ENCODE measurements at regions not wholly inside any gene's neighbourhood (a gene's known extent, or its start where the extent isn't known, plus 50 kb on each side); places are given as distances from the start of the nearest gene placed in this dataset.

- no peak for DNase-seq
Observed at GRCh38 chr10:105855791-105856190, 1214.7 kb downstream of the SORCS3 start.

DNA sequence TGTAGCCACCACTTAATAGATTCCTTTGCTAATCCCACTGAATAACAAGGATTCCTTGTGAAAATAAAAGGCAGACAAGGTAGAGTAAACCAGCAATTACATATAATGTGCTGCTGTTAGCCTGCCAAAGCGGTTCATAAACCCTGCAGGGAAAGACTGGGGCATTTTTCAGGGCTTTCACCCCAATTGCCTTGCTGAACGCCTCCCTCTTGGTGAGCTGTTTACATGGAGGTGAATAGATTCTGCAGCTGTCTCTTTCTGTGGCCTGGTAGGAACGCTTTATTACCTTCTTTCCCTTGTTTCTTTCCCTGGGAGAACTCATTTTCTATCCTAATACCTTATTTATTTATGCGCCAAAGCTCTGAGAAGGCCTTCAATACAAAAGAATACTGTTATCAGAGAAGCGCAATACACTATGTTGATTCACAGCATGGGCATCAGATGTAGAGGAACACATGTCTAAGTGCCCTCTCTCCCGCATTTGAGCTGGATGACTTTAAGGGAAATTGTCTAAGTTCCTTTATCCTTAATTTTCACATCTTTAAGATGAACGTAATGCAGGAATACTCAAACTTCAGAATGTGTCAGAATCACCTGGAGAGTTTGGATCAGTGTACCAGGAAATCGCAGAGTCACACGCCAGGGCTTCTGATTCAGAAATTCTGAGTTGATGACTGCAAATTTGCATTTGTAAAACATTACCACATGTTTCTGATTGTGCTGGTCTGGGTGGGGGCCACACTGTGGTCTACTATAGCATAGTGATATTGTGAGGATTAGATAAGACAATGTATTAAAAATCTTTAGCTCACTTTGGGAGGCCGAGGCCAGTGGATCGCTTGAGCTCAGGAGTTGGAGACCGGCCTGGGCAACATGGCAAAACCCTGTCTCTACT lies 1203.8 kb downstream of the SORCS3 start:
- no peak for DNase-seq

DNA sequence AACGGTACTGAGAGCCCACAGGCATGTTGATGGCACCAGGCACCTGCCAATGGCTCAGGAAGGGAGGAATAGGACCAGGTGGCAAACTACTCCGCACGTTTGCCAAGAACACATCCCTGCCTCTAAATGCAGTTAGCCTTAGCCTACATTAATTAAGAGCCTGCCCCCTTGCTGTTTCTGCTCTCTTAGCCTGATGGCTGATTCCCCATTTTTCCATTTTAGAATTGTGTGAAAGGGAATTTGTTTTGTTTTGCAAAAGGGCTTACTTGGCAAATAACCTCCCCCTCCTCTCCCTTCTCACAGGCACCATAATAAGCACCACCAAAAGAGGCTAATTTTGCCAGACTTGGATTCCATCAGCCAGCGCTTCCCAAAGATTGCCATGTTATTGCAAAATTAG lies 1203.2 kb downstream of the SORCS3 start:
- no peak for DNase-seq

DNA sequence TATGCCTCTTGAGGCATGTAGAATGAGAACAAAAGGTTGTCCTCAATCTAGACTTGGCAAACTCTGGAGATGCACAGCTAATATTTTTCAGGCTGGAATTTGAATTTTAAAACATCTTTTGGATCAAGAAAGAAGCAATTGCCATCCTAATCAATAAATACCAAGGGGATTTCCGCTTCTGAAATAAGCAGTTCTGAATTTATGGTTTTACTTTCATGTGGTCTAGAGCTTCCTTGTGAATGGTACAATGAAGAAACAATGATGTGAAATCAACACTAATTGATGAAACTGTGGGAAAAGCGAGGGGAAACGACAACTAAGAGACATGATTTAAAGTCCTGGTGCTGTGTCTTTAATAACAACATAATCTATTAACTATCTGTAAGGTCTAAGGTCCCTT lies 1202.7 kb downstream of the SORCS3 start:
- no peak for DNase-seq

GRCh38 chr10:105840288-105840770 lies 1199.2 kb downstream of the SORCS3 start:
- no peak for DNase-seq

DNA sequence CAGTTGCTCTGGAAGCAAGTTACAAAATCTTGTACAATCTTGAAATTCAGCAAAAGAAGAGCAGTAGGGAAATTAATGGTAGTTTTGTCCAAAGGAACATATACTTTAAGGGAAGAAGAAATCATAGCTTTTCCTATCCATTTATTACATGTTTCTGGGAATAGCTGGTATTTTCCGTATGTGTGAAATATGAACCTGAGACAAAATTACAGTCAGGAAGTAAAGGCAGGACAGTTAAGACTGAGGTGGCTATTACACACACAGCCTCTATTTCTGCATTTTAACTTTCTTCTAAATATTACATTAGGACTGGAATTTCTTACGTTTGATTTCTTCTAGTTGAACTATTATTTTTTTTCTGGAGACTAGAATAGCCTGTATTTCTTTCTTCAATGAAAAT lies 1197.3 kb downstream of the SORCS3 start:
- DNase-seq = no peak

- no peak for DNase-seq
Observed at GRCh38 chr10:105837951-105838350, 1196.9 kb downstream of the SORCS3 start.

DNA sequence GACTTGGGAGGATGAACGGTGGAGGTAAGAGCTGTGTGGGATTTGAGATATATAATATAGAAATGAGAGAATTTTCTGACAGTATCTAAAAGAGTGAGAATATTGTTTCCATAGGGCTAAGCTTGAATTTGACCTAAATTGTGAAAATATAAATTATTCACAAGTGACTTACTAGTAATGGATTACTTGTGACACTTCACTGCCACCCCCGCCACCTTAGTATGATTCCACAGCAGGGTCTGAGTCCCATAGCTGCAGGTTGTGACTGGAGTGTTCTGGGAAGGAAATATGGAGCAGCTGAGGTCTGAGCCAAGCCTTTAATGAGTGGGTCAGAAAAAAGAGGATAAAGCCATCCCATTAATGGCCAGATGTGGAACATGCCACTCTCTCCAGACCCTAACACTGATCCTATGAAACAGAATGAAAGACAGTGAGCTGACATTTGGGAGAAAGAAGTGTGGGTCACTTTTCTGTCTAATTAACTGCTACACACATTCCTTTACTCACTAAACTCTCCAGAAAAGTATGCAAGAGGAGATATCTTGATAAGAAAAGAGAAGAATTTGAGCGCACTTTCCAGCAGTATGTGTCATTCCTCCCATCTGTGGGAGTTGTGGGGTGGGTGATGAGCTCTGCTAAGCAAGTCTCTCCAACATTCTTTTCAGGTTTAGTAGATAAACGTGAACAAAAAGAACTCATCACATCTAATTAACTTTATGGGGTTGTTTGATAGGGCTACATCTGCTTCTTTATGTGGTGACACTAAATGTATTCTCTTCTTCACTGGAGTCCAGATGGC lies 1193.4 kb downstream of the SORCS3 start:
- no peak for DNase-seq

- DNase-seq = no peak
Observed at GRCh38 chr10:105827133-105827532, 1186.0 kb downstream of the SORCS3 start.

- DNase-seq = no peak
Observed at GRCh38 chr10:105807935-105808587, 1167.0 kb downstream of the SORCS3 start.

- no peak for DNase-seq
Observed at GRCh38 chr10:105803206-105803605, 1162.1 kb downstream of the SORCS3 start.

DNA sequence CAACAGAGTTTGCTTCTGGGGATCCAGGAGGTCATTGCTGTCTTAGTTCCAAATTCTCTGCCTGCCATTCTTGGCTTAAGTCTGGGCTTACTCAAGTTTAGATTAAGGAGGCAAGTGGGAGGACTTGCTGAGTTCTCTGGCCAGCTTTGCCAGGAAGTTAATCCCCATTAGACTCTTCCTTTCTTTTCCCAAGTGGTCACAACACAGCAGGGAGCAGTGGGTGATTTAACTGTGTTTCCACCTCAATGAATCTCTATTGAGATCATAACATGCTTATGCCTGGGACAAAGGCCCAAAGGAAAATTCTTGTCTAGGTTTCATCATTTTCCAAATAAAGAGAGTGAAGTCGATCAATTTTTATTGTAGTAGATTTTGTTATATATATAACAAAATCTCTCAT lies 1159.6 kb downstream of the SORCS3 start:
- no peak for DNase-seq

DNA sequence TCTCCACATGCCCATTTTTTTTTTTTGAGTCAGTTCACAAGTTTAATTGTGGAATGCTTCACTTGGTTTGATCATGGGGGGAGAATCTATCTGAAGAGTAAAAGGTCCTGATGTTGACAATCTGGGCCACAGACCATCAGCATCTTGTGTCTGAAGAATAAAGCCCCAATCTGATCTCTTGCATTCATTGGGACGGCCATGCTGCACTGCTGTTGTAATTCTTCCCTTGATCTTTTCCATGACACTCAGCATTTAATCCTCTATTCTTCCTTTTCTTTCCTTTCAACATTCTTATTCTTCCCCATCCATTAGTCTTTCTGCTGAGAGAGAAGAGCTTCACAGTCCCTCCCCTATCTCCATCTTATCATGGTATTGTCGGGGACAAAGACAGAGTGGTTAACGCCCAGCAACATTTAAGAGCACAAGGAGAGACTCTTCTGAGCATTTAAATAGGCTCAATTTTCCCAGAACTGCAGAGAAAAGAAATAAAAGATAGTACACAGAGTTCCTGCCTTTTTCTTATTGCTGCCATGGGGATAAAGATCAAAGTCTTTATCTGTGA lies 1157.3 kb downstream of the SORCS3 start:
- DNase-seq = no peak

GRCh38 chr10:105797234-105797890 lies 1156.3 kb downstream of the SORCS3 start:
- no peak for DNase-seq

- DNase-seq = no peak
Observed at GRCh38 chr10:105793071-105793470, 1152.0 kb downstream of the SORCS3 start.

DNA sequence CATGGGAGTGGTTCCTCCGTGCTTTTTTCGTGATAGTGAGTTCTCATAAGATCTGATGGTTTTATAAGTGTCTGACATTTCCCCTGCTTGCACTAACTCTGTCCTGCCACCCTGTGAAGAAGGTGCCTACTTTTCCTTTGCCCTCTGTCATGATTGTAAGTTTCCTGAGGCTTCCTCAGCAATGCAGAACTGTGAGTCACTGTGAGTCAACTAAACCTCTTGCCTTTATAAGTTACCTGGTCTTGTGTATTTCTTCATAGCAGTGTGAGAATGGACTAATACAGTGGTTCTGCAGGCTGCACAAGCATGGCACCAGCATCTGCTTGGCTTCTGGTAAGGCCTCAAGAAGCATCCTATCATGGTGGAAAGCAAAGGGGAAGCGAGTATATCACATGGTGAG lies 1144.6 kb downstream of the SORCS3 start:
- no peak for DNase-seq

GRCh38 chr10:105783936-105784483 lies 1142.9 kb downstream of the SORCS3 start:
- DNase-seq = no peak

- DNase-seq = no peak
Observed at GRCh38 chr10:105774881-105775280, 1133.8 kb downstream of the SORCS3 start.

- DNase-seq = no peak
Observed at GRCh38 chr10:105774351-105774750, 1133.3 kb downstream of the SORCS3 start.

- DNase-seq = no peak
Observed at GRCh38 chr10:105770524-105771212, 1129.6 kb downstream of the SORCS3 start.
